ENCODE measurements at regions not wholly inside any gene's neighbourhood (a gene's known extent, or its start where the extent isn't known, plus 50 kb on each side); places are given as distances from the start of the nearest gene placed in this dataset.
"Not testable (repeated sequence)": the region's sequence is repeated elsewhere in the genome, so short reads cannot be mapped to it uniquely, and the experiment has no call there.

- H3K4me3 ChIP-seq; H3K27ac ChIP-seq; intact Hi-C loops (cut with DNase I); H3K27me3 ChIP-seq; H3K4me1 ChIP-seq; DNase-seq; H3K36me3 ChIP-seq: not testable (repeated sequence)
- WGBS, 2 donors = 94% methylated on average over 3 of the region's 3 CpGs
- H3K9me3 ChIP-seq = peaks cover 0 to 12% (median 3%) of the 10 kb centered on the region in 4 donors
Measured at GRCh38 chr11:48649064-48649463, 160.5 kb downstream of the OR4A47 start.

- Histone ChIP-seq H3K4me3 (no peak overlapping the region), H3K27ac (no peak overlapping the region), H3K9me3 (peaks cover 0 to 27% (median 22%) of the 10 kb centered on the region in 4 donors), H3K4me1 (no peaks in the 10 kb centered on the region), H3K36me3 (no peaks in the 10 kb centered on the region), H3K27me3 (no peaks in the 10 kb centered on the region)
- no peak for DNase-seq
- TF ChIP-seq EP300 (IDR thresholded peaks at IDR 0.05) (no peak), CTCF (IDR thresholded peaks at IDR 0.05) (no peak), POLR2A (IDR thresholded peaks at IDR 0.05) (no peak), POLR2AphosphoS5 (IDR thresholded peaks at IDR 0.05) (no peak)
- intact Hi-C loops (cut with DNase I) = no loop called here
- WGBS, 2 donors = 81 to 92% methylated on average over 1 of the region's 1 CpG
Measured at GRCh38 chr11:48669146-48669545, 180.6 kb downstream of the OR4A47 start.

GRCh38 chr11:48675945-48676344 is 187.4 kb downstream of the OR4A47 start:
- Histone ChIP-seq H3K9me3 (peaks cover 0 to 19% (median 17%) of the 10 kb centered on the region in 4 donors), H3K27me3 (no peaks in the 10 kb centered on the region), H3K4me3 (no peak overlapping the region), H3K27ac (no peak overlapping the region), H3K4me1 (no peaks in the 10 kb centered on the region), H3K36me3 (no peaks in the 10 kb centered on the region)
- no peak for DNase-seq
- WGBS, 2 donors = 88% methylated on average over 3 of the region's 3 CpGs
- TF ChIP-seq POLR2A (IDR thresholded peaks at IDR 0.05) (no peak), CTCF (IDR thresholded peaks at IDR 0.05) (no peak), POLR2AphosphoS5 (IDR thresholded peaks at IDR 0.05) (no peak), EP300 (IDR thresholded peaks at IDR 0.05) (no peak)
- intact Hi-C loops (cut with DNase I) = no loop called here

GRCh38 chr11:48683226-48683720 is 194.7 kb downstream of the OR4A47 start:
- peaks cover 0 to 6% (median 0%) of the 10 kb centered on the region in 4 donors for H3K9me3 ChIP-seq

GRCh38 chr11:48729503-48729902 is 240.9 kb downstream of the OR4A47 start:
- H3K27me3 ChIP-seq; H3K27ac ChIP-seq; H3K4me1 ChIP-seq; H3K4me3 ChIP-seq; intact Hi-C loops (cut with DNase I); H3K36me3 ChIP-seq: not testable (repeated sequence)
- peak; percentile 22 for DNase-seq
- H3K9me3 ChIP-seq = peaks cover 0 to 30% (median 13%) of the 10 kb centered on the region in 4 donors
- WGBS, 2 donors = 73 to 78% methylated on average over 5 of the region's 5 CpGs

More at GRCh38 chr11:48683226-48683720, 194.7 kb downstream of the OR4A47 start:
- WGBS, 2 donors = 52 to 53% methylated on average over 5 of the region's 5 CpGs
- Histone ChIP-seq H3K36me3 (no peaks in the 10 kb centered on the region), H3K27me3 (no peaks in the 10 kb centered on the region), H3K27ac (no peak overlapping the region), H3K4me1 (no peaks in the 10 kb centered on the region), H3K4me3 (no peak overlapping the region)
- TF ChIP-seq EP300 (IDR thresholded peaks at IDR 0.05) (no peak), CTCF (IDR thresholded peaks at IDR 0.05) (no peak), POLR2A (IDR thresholded peaks at IDR 0.05) (no peak), POLR2AphosphoS5 (IDR thresholded peaks at IDR 0.05) (no peak)
- intact Hi-C loops (cut with DNase I) = no loop called here
- DNase-seq = no peak

GRCh38 chr11:48750081-48750480 is 233.6 kb downstream of the TRIM51G start:
- WGBS, 2 donors = 86 to 89% methylated on average over 10 of the region's 10 CpGs
- H3K27ac ChIP-seq; H3K36me3 ChIP-seq; DNase-seq; intact Hi-C loops (cut with DNase I); H3K4me1 ChIP-seq; H3K4me3 ChIP-seq; H3K9me3 ChIP-seq; H3K27me3 ChIP-seq: not testable (repeated sequence)
